ENCODE measurements at regions not wholly inside any gene's neighbourhood (a gene's known extent, or its start where the extent isn't known, plus 50 kb on each side); places are given as distances from the start of the nearest gene placed in this dataset.

DNA sequence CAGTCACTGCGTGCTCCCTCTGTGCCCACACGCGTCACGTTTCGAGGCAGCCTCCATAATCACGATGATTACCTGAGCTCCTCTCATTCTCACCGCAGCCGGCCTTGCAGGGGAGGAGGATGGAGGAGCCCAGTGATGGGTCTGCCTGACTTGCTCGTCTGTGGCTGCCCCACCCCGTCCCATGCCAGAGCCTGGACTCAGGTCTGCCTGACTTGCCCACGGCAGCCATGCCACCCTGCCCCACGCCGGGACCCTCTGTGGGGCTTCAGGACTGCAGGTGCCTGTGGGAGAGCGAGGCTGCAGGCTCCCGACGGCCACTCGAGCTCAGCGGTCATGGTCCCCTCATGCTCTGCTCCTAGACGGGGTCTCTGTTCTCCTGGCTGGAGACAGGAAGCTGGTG lies 1025.1 kb downstream of the BRD1 start:
- Histone ChIP-seq H3K4me2 (ENCODE audit: unreplicated experiment) (no peak overlapping the region), H3K36me3 (ENCODE audit: low read depth) (no peaks in the 10 kb centered on the region), H3K9me3 (ENCODE audit: low read depth) (no peaks in the 10 kb centered on the region), H3K27ac (no peak overlapping the region), H3K9me2 (ENCODE audit: insufficient read depth) (no peaks in the 10 kb centered on the region), H2AFZ (no peak overlapping the region), H4K20me1 (ENCODE audit: insufficient read depth) (no peaks in the 10 kb centered on the region), H3K4me1 (ENCODE audit: insufficient read depth) (no peaks in the 10 kb centered on the region), H3K4me3 (no peak overlapping the region), H3F3A (ENCODE audit: insufficient read depth) (no peaks in the 10 kb centered on the region), H3K27me3 (replicated peaks; ENCODE audit: insufficient read depth) (no peaks in the 10 kb centered on the region), H3K9ac (no peak overlapping the region), H3K79me2 (ENCODE audit: insufficient read depth) (no peaks in the 10 kb centered on the region)
- TF ChIP-seq EZH2phosphoT487 (IDR thresholded peaks at IDR 0.05; ENCODE audit: insufficient read depth, low read depth) = no peak
- no peak for TF ChIP-seq EZH2 (IDR thresholded peaks at IDR 0.05; ENCODE audit: insufficient read depth, poor library complexity, severe bottlenecking)
- in situ Hi-C loops (cut with MboI) = no loop called here
- WGBS, 2 experiments (ENCODE audit: low coverage in 1 of 2, low lambda C conversion rate in 2 of 2, missing lambda C conversion rate in 2 of 2) = 58 to 59% methylated on average over 18 to 19 of the region's 19 CpGs
- DNase-seq = no peak

DNA sequence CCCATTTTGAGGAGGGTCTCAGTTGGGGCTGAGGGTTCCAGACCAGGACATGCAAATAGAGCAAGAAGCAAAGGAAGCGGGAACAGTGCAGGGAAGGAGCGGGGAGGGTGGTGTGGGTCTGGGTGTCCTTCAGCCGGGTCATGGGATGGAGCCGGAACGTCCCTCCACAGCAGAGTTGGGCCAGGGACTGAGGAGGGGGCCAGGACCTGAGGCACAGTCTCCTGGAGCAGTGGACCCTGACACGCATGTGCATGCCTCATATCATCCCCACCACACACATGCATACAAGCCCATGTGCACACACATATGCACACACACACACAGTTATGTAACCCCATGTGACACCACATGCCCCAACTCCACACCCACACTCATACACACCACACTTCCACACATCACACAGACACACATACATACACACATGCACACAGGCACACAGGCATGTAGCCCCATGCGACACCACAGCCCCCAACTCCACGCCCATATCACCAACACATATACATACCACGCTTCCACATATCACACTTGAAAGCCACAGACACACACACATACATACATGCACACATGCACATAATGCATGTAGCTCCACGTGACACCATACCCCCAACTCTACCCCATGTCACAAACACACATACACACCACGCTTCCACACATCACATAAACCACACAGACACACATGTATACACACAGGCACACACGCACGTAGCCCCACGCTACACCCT lies 1026.6 kb downstream of the BRD1 start:
- WGBS, 2 experiments (ENCODE audit: low coverage in 1 of 2, low lambda C conversion rate in 2 of 2, missing lambda C conversion rate in 2 of 2) = 64 to 73% methylated on average over 14 of the region's 14 CpGs
- in situ Hi-C loops (cut with MboI) = no loop called here

DNA sequence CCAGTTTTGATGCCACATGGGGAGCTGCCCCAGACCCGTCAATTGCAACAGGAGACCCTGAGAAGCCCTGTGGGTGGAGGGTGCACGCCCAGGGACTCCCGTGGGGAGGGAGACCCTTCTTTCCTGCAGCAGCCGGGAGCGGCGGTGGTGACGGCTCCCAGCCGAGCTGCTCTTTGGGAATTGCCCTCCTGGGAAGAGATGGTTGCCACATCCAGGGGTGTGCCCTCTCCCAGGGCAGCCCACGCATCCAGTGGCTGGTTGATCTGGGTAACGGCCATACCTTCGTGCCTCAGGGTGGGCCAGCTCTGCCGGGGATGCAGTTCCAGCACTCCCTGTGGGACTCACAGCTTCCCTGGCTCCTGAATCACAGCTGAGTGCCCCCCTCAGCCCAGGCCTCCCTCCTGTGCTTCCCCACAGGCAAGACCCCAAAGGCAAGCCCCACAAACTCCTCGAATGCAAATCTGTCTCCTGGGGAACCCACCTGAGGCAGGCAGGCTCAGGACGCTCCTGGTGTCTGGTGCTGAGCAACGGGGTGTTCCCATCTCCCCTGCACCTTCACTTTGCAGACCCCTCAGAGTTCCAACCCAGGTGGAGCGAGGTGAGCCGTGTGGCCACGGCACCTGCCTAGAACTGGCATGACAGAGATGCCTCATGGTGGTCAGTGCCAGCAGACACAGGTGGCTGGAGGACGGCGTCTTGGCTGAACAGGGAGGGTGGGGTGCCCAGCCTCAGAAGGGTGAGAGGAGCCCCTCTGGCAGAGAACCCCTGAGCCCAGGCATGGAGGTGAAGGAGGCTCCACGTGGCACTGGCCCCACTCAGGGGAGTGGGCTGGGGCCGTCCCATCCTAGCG lies 1027.4 kb downstream of the BRD1 start:
- Histone ChIP-seq H3F3A (ENCODE audit: insufficient read depth) (no peaks in the 10 kb centered on the region), H3K79me2 (ENCODE audit: insufficient read depth) (no peaks in the 10 kb centered on the region), H3K27me3 (replicated peaks; ENCODE audit: insufficient read depth) (no peaks in the 10 kb centered on the region), H3K27ac (no peak overlapping the region), H3K9ac (no peak overlapping the region), H3K4me3 (no peak overlapping the region), H3K36me3 (ENCODE audit: low read depth) (no peaks in the 10 kb centered on the region), H2AFZ (no peak overlapping the region), H3K9me3 (ENCODE audit: low read depth) (no peaks in the 10 kb centered on the region), H3K9me2 (ENCODE audit: insufficient read depth) (no peaks in the 10 kb centered on the region), H3K4me1 (ENCODE audit: insufficient read depth) (no peaks in the 10 kb centered on the region), H3K4me2 (ENCODE audit: unreplicated experiment) (no peak overlapping the region), H4K20me1 (ENCODE audit: insufficient read depth) (no peaks in the 10 kb centered on the region)
- in situ Hi-C loops (cut with MboI) = no loop called here
- 44 to 48% methylated on average over 21 to 22 of the region's 23 CpGs for WGBS, 2 experiments (ENCODE audit: low coverage in 1 of 2, low lambda C conversion rate in 2 of 2, missing lambda C conversion rate in 2 of 2)
- TF ChIP-seq EZH2 (IDR thresholded peaks at IDR 0.05; ENCODE audit: insufficient read depth, poor library complexity, severe bottlenecking) (no peak), EZH2phosphoT487 (IDR thresholded peaks at IDR 0.05; ENCODE audit: insufficient read depth, low read depth) (no peak)
- DNase-seq = no peak

More for the DNA sequence above, 1026.6 kb downstream of the BRD1 start:
- H3K9me3 ChIP-seq (ENCODE audit: low read depth) = no peaks in the 10 kb centered on the region
- H3K79me2 ChIP-seq (ENCODE audit: insufficient read depth) = no peaks in the 10 kb centered on the region
- H3K36me3 ChIP-seq (ENCODE audit: low read depth) = no peaks in the 10 kb centered on the region
- DNase-seq = no peak
- no peaks in the 10 kb centered on the region for H3K9me2 ChIP-seq (ENCODE audit: insufficient read depth)
- H2AFZ ChIP-seq = no peak overlapping the region
- no peak overlapping the region for H3K4me2 ChIP-seq (ENCODE audit: unreplicated experiment)
- H3F3A ChIP-seq (ENCODE audit: insufficient read depth) = no peaks in the 10 kb centered on the region
- no peak overlapping the region for H3K9ac ChIP-seq
- TF ChIP-seq EZH2 (IDR thresholded peaks at IDR 0.05; ENCODE audit: insufficient read depth, poor library complexity, severe bottlenecking) = no peak
- TF ChIP-seq EZH2phosphoT487 (IDR thresholded peaks at IDR 0.05; ENCODE audit: insufficient read depth, low read depth) = no peak
- H4K20me1 ChIP-seq (ENCODE audit: insufficient read depth) = no peaks in the 10 kb centered on the region
- H3K27ac ChIP-seq = no peak overlapping the region
- no peak overlapping the region for H3K4me3 ChIP-seq
- H3K4me1 ChIP-seq (ENCODE audit: insufficient read depth) = no peaks in the 10 kb centered on the region
- H3K27me3 ChIP-seq (replicated peaks; ENCODE audit: insufficient read depth) = no peaks in the 10 kb centered on the region

DNA sequence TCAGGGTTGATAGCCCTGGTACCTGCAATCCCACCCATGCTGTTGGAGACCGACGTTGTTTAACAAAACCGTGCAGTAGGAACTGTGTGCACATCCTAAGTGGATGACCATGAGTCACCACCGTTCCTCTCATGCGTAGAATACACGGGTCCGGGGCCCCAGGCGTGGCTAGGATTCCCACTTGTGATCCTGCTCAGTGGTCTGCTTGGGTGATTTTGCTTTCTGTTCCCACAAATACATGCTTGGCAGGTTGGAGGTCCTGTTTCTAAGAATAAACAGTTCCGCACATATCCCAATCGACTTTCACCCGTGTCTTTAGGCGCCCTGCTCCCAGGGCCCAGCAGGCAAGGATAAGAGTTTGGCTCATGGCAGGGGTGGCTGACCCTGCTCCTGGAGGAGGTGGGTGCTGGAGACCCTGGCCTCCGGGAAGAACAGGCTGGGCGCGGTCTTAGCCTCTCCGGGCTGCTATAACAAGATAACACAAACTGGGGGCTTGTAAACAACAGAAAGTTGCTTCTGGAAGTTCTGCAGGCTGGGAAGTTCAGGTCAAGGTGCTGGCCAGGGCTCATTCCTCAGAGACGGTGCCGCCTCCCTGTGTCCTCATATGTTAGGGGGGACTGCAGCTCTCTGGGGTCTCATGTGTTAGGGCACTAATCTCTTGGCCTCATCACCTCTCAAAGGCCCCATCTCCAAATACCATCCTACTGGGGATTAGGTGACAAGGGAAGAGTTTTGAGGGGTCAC lies 1028.3 kb downstream of the BRD1 start:
- Histone ChIP-seq H2AFZ (no peak overlapping the region), H3K4me3 (no peak overlapping the region), H3K9me2 (ENCODE audit: insufficient read depth) (no peaks in the 10 kb centered on the region), H3K27me3 (replicated peaks; ENCODE audit: insufficient read depth) (no peaks in the 10 kb centered on the region), H4K20me1 (ENCODE audit: insufficient read depth) (no peaks in the 10 kb centered on the region), H3K79me2 (ENCODE audit: insufficient read depth) (no peaks in the 10 kb centered on the region), H3K36me3 (ENCODE audit: low read depth) (no peaks in the 10 kb centered on the region), H3K9ac (no peak overlapping the region), H3K27ac (no peak overlapping the region), H3K9me3 (ENCODE audit: low read depth) (no peaks in the 10 kb centered on the region), H3K4me2 (ENCODE audit: unreplicated experiment) (no peak overlapping the region), H3K4me1 (ENCODE audit: insufficient read depth) (no peaks in the 10 kb centered on the region), H3F3A (ENCODE audit: insufficient read depth) (no peaks in the 10 kb centered on the region)
- TF ChIP-seq EZH2phosphoT487 (IDR thresholded peaks at IDR 0.05; ENCODE audit: insufficient read depth, low read depth) = no peak
- no peak for TF ChIP-seq EZH2 (IDR thresholded peaks at IDR 0.05; ENCODE audit: insufficient read depth, poor library complexity, severe bottlenecking)
- in situ Hi-C loops (cut with MboI) = no loop called here
- WGBS, 2 experiments (ENCODE audit: low coverage in 1 of 2, low lambda C conversion rate in 2 of 2, missing lambda C conversion rate in 2 of 2) = 69 to 75% methylated on average over 18 of the region's 18 CpGs
- no peak for DNase-seq
